Testis (tissue), 2 donors: ENCODE measurements at regions not wholly inside any gene's neighbourhood (a gene's known extent, or its start where the extent isn't known, plus 50 kb on each side); places are given as distances from the start of the nearest gene placed in this dataset.

Source experiments
- DNase-seq: peaks from one replicate; pipeline ENCODE4 v3.0.0-alpha.2; 2019
- H3K27ac ChIP-seq, 2 donors: fragments of 200-600 bp; sonication (generic); one replicate each; pipeline ENCODE4 v1.5.1; 2019
- H3K27me3 ChIP-seq: fragments of 200-600 bp; sonication (generic); one replicate; pipeline ENCODE4 v1.5.1; 2019
- H3K36me3 ChIP-seq: fragments of 200-600 bp; sonication (generic); one replicate; pipeline ENCODE4 v1.5.1; 2017; ENCODE audit warnings: low read depth; ENCODE audit errors: missing control alignments
- H3K4me1 ChIP-seq: fragments of 200-600 bp; sonication (generic); one replicate; pipeline ENCODE4 v1.5.1; 2019
- H3K4me3 ChIP-seq, 2 donors: fragments of 200-600 bp; sonication (generic); one replicate each; pipeline ENCODE4 v1.5.1; 2017 to 2019
- H3K9me3 ChIP-seq: fragments of 200-600 bp; sonication (generic); one replicate; pipeline ENCODE4 v1.5.1; 2017
- POLR2A ChIP-seq: fragments of 450-650 bp; IDR thresholded peaks from one replicate; pipeline ENCODE4 v1.6.1; 2017; ENCODE audit warnings: antibody characterized with exemption, mild to moderate bottlenecking, moderate library complexity
- WGBS, 2 donors: methylation state at CpG; one replicate each; pipeline ENCODE4 v1.1.5; 2018; 5-methylcytosine and 5-hydroxymethylcytosine counted together
- intact Hi-C: fragments of 100-400 bp; cut with DNase I; formaldehyde crosslinking; loops from one replicate; pipeline ENCODE4 v1.15.1; 2023; ENCODE audit warnings: low total_unique reads
- TF ChIP-seq, protein P1 (sequence below), 3 experiments: fragments of 450-650 bp in 2 of 3; fragments of 200-600 bp in 1 of 3; sonication (generic) in 1 of 3; IDR thresholded peaks; one replicate each; pipeline ENCODE4 v1.5.1; 2016 to 2019; ENCODE audit warnings: antibody characterized with exemption in 3 of 3, mild to moderate bottlenecking in 2 of 3, moderate library complexity in 1 of 3

DNA sequence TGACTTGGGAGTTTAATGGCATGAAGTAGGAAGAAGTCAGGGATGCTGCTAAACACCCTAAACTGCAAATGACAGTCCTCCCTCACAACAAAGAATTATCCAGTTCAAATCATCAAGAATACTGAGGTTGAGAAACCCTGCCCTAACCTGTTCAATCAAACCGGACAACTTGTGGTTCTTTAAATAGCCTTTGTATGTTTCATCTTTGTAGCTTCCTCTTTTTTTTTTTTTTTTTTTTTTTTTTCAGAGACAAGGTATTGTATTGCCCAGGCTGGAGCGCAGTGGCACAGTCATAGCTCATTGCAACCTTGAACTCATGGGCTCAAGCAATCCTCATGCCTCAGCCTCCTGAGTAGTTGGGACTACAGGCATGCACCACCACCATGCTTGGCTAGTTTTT lies 52.5 kb upstream of the TTC29 start:
- TF ChIP-seq POLR2A = no peak
- TF ChIP-seq, protein P1, sequence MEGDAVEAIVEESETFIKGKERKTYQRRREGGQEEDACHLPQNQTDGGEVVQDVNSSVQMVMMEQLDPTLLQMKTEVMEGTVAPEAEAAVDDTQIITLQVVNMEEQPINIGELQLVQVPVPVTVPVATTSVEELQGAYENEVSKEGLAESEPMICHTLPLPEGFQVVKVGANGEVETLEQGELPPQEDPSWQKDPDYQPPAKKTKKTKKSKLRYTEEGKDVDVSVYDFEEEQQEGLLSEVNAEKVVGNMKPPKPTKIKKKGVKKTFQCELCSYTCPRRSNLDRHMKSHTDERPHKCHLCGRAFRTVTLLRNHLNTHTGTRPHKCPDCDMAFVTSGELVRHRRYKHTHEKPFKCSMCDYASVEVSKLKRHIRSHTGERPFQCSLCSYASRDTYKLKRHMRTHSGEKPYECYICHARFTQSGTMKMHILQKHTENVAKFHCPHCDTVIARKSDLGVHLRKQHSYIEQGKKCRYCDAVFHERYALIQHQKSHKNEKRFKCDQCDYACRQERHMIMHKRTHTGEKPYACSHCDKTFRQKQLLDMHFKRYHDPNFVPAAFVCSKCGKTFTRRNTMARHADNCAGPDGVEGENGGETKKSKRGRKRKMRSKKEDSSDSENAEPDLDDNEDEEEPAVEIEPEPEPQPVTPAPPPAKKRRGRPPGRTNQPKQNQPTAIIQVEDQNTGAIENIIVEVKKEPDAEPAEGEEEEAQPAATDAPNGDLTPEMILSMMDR (IDR thresholded peaks at IDR 0.05) = no peak
- DNase-seq = no peak
- H3K27ac ChIP-seq = no peak overlapping the region
- H3K4me3 ChIP-seq = no peak overlapping the region
- no peaks in the 10 kb centered on the region for H3K36me3 ChIP-seq
- H3K9me3 ChIP-seq = no peaks in the 10 kb centered on the region
- WGBS, 2 donors = 76 to 79% methylated on average over 2 of the region's 2 CpGs
- H3K27me3 ChIP-seq = no peaks in the 10 kb centered on the region
- no peaks in the 10 kb centered on the region for H3K4me1 ChIP-seq
- intact Hi-C loops = no loop called here

GRCh38 chr4:147003956-147004809 lies 58.5 kb upstream of the TTC29 start:
- Histone ChIP-seq H3K27ac (no peak overlapping the region), H3K36me3 (no peaks in the 10 kb centered on the region), H3K27me3 (no peaks in the 10 kb centered on the region), H3K9me3 (no peaks in the 10 kb centered on the region), H3K4me3 (no peak overlapping the region), H3K4me1 (no peaks in the 10 kb centered on the region)
- TF ChIP-seq POLR2A = no peak
- TF ChIP-seq, protein P1 (IDR thresholded peaks at IDR 0.05) = no peak
- no peak for DNase-seq
- intact Hi-C loops = no loop called here
- WGBS, 2 donors = 81 to 82% methylated on average over 9 of the region's 9 CpGs

DNA sequence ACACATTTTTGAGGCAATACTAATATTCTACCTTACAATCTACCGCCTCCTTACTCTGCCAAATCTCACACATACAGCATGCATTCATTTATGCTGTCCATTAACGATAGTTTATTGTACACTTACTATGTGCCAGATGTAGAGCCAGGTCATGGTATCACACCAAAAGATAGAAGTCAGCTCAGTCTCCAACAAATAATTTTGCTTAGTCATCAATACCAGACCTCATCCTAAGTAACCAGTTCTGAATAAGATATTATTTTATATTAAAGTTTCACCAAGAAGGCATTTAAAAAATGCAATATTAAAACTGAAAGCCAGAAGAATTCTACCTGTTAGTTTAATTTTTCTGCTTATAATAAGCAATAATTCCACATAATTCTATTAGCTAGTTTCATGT lies 60.6 kb upstream of the TTC29 start:
- DNase-seq = no peak
- Histone ChIP-seq H3K27ac (no peak overlapping the region), H3K4me3 (no peak overlapping the region), H3K9me3 (no peaks in the 10 kb centered on the region), H3K36me3 (no peaks in the 10 kb centered on the region), H3K27me3 (no peaks in the 10 kb centered on the region), H3K4me1 (no peaks in the 10 kb centered on the region)
- TF ChIP-seq, protein P1 (IDR thresholded peaks at IDR 0.05) = no peak
- no peak for TF ChIP-seq POLR2A
- intact Hi-C loops = no loop called here
- whole genome bisulfite sequencing, 2 donors = 86 to 93% methylated on average over 2 of the region's 2 CpGs

DNA sequence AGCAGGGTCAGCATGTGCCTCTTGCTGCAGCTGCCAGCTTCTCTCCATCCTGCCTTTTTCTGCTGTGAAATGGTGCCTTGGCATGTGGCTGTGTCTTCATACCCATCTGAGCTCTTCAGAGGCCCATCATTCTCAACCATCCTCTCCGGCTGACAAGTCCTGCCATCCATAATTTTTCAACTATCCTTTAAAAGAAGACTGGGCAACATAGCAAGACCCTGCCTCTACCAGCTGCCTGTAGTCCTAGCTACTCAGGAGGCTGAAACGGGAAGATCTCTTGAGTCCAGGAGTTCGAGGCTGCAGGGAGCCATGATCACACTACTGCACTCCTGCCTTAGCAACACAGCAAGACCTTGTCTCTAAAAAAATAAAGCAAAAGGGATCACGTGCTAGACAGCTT lies 64.2 kb upstream of the TTC29 start:
- TF ChIP-seq, protein P1 (IDR thresholded peaks at IDR 0.05) = no peak
- no peak for TF ChIP-seq POLR2A
- intact Hi-C loops = no loop called here
- Histone ChIP-seq H3K9me3 (no peaks in the 10 kb centered on the region), H3K4me3 (no peak overlapping the region), H3K27me3 (no peaks in the 10 kb centered on the region), H3K36me3 (no peaks in the 10 kb centered on the region), H3K27ac (no peak overlapping the region), H3K4me1 (no peaks in the 10 kb centered on the region)
- WGBS, 2 donors = 84 to 87% methylated on average over 4 of the region's 4 CpGs
- no peak for DNase-seq

DNA sequence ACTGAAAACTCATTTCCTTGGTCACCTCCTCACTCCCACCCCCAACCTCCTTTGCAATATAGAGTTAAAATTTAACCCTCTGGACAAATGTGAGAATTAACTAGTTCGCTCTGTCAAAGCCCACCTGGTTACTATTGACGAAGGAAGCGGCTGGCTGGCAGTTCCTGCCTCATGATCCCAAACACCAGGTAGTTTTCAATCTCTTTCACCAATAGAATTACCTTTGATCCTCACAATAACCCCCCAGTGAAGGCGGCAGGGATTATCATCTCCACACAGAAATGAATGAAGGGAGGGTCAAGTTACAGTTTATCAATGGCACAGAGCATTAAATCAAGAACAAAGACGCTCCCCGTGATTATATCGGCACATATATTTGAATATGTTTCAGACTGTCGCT lies 65.7 kb upstream of the TTC29 start:
- no peak for DNase-seq
- Histone ChIP-seq H3K4me3 (no peak overlapping the region), H3K27me3 (no peaks in the 10 kb centered on the region), H3K4me1 (no peaks in the 10 kb centered on the region), H3K36me3 (no peaks in the 10 kb centered on the region), H3K9me3 (no peaks in the 10 kb centered on the region), H3K27ac (no peak overlapping the region)
- TF ChIP-seq, protein P1 (IDR thresholded peaks at IDR 0.05) = no peak
- no peak for TF ChIP-seq POLR2A
- 61 to 71% methylated on average over 8 of the region's 8 CpGs for WGBS, 2 donors
- intact Hi-C loops = no loop called here
